MM.1S (cell line): ENCODE measurements at regions not wholly inside any gene's neighbourhood (a gene's known extent, or its start where the extent isn't known, plus 50 kb on each side); places are given as distances from the start of the nearest gene placed in this dataset.

Experiments
- DNase-seq: peaks from one replicate; pipeline ENCODE4 v3.0.0-alpha.2; 2015
- H2AFZ ChIP-seq: fragments of 300-600 bp; sonication (generic); 2 replicates; pipeline ENCODE4 v1.6.0; 2016; ENCODE audit warnings: antibody characterized with exemption, low read length
- H3F3A ChIP-seq: fragments of 300-600 bp; sonication (generic); 2 replicates; pipeline ENCODE4 v1.6.1; 2016; ENCODE audit warnings: mild to moderate bottlenecking, antibody characterized with exemption, low read length, moderate library complexity, mixed read lengths; ENCODE audit not compliant: insufficient read depth
- H3K27ac ChIP-seq: fragments of 300-600 bp; sonication (generic); 2 replicates; pipeline ENCODE4 v1.5.1; 2016; ENCODE audit warnings: mild to moderate bottlenecking, low read length
- H3K27me3 ChIP-seq: fragments of 300-600 bp; sonication (generic); replicated peaks from 2 replicates; pipeline ENCODE4 v1.6.0; 2016; ENCODE audit warnings: low read length; ENCODE audit not compliant: insufficient read depth
- H3K36me3 ChIP-seq: fragments of 300-600 bp; sonication (generic); replicated peaks from 2 replicates; pipeline ENCODE4 v1.6.1; 2016; ENCODE audit warnings: mild to moderate bottlenecking, low read length, mixed read lengths; ENCODE audit not compliant: insufficient read depth
- H3K4me1 ChIP-seq: fragments of 300-600 bp; sonication (generic); 2 replicates; pipeline ENCODE4 v1.6.1; 2016; ENCODE audit warnings: low read length, mixed read lengths
- H3K4me2 ChIP-seq: fragments of 300-600 bp; sonication (generic); 2 replicates; pipeline ENCODE4 v1.6.0; 2016; ENCODE audit warnings: low read depth, low read length
- H3K4me3 ChIP-seq: fragments of 300-600 bp; sonication (generic); 2 replicates; pipeline ENCODE4 v1.5.1; 2016; ENCODE audit warnings: low read length, mixed read lengths
- H3K79me2 ChIP-seq: fragments of 300-600 bp; sonication (generic); 2 replicates; pipeline ENCODE4 v1.6.1; 2016; ENCODE audit warnings: mixed run types, low read length, mixed read lengths
- H3K9ac ChIP-seq: fragments of 300-600 bp; sonication (generic); 2 replicates; pipeline ENCODE4 v1.6.1; 2016; ENCODE audit warnings: low read length, mixed read lengths
- H3K9me2 ChIP-seq: fragments of 300-600 bp; sonication (generic); replicated peaks from 2 replicates; pipeline ENCODE4 v1.6.1; 2016; ENCODE audit warnings: mild to moderate bottlenecking, low read length, mixed read lengths; ENCODE audit not compliant: insufficient read depth
- H3K9me3 ChIP-seq: fragments of 300-600 bp; sonication (generic); replicated peaks from 2 replicates; pipeline ENCODE4 v1.6.1; 2016; ENCODE audit warnings: mild to moderate bottlenecking, low read length, mixed read lengths; ENCODE audit not compliant: insufficient read depth
- H4K20me1 ChIP-seq: fragments of 300-600 bp; sonication (generic); 2 replicates; pipeline ENCODE4 v1.6.1; 2016; ENCODE audit warnings: mild to moderate bottlenecking, low read length, moderate library complexity, mixed read lengths; ENCODE audit not compliant: insufficient read depth
- CTCF ChIP-seq: fragments of 300-600 bp; sonication (generic); IDR thresholded peaks from 2 replicates; pipeline ENCODE4 v1.5.1; 2016; ENCODE audit warnings: antibody characterized with exemption, low read length, mixed read lengths
- EZH2 ChIP-seq: fragments of 300-600 bp; sonication (generic); optimal IDR thresholded peaks from 2 replicates; pipeline ENCODE3; 2017; ENCODE audit warnings: low read depth, mild to moderate bottlenecking, antibody characterized with exemption, low read length, mixed read lengths
- EZH2phosphoT487 ChIP-seq: fragments of 300-600 bp; sonication (generic); IDR thresholded peaks from 2 replicates; pipeline ENCODE4 v1.6.1; 2018; ENCODE audit warnings: antibody characterized with exemption, low read length

- H3K4me3 ChIP-seq = no peak overlapping the region
- H3K9ac ChIP-seq = no peak overlapping the region
- DNase-seq = no peak
- no peaks in the 10 kb centered on the region for H3K36me3 ChIP-seq
- no peaks in the 10 kb centered on the region for H3K9me3 ChIP-seq
- no peaks in the 10 kb centered on the region for H3F3A ChIP-seq
- no peak overlapping the region for H2AFZ ChIP-seq
- H3K4me1 ChIP-seq = no peaks in the 10 kb centered on the region
- H3K27me3 ChIP-seq = no peaks in the 10 kb centered on the region
- H3K79me2 ChIP-seq = no peaks in the 10 kb centered on the region
- no peak overlapping the region for H3K27ac ChIP-seq
- no peaks in the 10 kb centered on the region for H3K9me2 ChIP-seq
- no peaks in the 10 kb centered on the region for H4K20me1 ChIP-seq
- TF ChIP-seq CTCF (no peak), EZH2phosphoT487 (no peak), EZH2 (no peak)
- H3K4me2 ChIP-seq = no peak overlapping the region
Observed at GRCh38 chr5:120255214-120255613, 208.9 kb upstream of the PRR16 start.

- Histone ChIP-seq H3K9me2 (no peaks in the 10 kb centered on the region), H3K27ac (no peak overlapping the region), H3K79me2 (no peaks in the 10 kb centered on the region), H3K9ac (no peak overlapping the region), H2AFZ (no peak overlapping the region), H3F3A (no peaks in the 10 kb centered on the region), H3K36me3 (no peaks in the 10 kb centered on the region), H3K9me3 (no peaks in the 10 kb centered on the region), H3K4me1 (no peaks in the 10 kb centered on the region), H4K20me1 (no peaks in the 10 kb centered on the region), H3K27me3 (no peaks in the 10 kb centered on the region), H3K4me3 (no peak overlapping the region), H3K4me2 (no peak overlapping the region)
- TF ChIP-seq CTCF = no peak
- DNase-seq = no peak
Observed at GRCh38 chr5:120256376-120256775, 207.7 kb upstream of the PRR16 start.

- Histone ChIP-seq H3K27ac (no peak overlapping the region), H3K9ac (no peak overlapping the region), H4K20me1 (no peaks in the 10 kb centered on the region), H3K4me1 (no peaks in the 10 kb centered on the region), H3K79me2 (no peaks in the 10 kb centered on the region), H3K4me2 (no peak overlapping the region), H3K36me3 (no peaks in the 10 kb centered on the region), H2AFZ (no peak overlapping the region), H3K9me2 (no peaks in the 10 kb centered on the region), H3K27me3 (no peaks in the 10 kb centered on the region), H3K4me3 (no peak overlapping the region), H3K9me3 (no peaks in the 10 kb centered on the region), H3F3A (no peaks in the 10 kb centered on the region)
- no peak for DNase-seq
- TF ChIP-seq EZH2phosphoT487 (no peak), EZH2 (no peak), CTCF (no peak)
Observed at GRCh38 chr5:120257358-120257971, 206.6 kb upstream of the PRR16 start.
